Posterior vena cava (tissue), 2 donors: ENCODE measurements at regions not wholly inside any gene's neighbourhood (a gene's known extent, or its start where the extent isn't known, plus 50 kb on each side); places are given as distances from the start of the nearest gene placed in this dataset.

Experiments used
- DNase-seq: peaks from one replicate; pipeline ENCODE4 v3.0.0-alpha.2; 2020; ENCODE audit warnings: low spot score
- intact Hi-C, 2 donors: fragments of 100-400 bp; cut with DNase I; formaldehyde crosslinking; loops; one replicate each; pipeline versions ENCODE4 v1.14.1 to v1.14.2; 2022 to 2023
- donor health status: DM: yes; HTN: yes; CAD: no.
- donor health status: DM: yes; HTN: yes; CAD: no.

DNA sequence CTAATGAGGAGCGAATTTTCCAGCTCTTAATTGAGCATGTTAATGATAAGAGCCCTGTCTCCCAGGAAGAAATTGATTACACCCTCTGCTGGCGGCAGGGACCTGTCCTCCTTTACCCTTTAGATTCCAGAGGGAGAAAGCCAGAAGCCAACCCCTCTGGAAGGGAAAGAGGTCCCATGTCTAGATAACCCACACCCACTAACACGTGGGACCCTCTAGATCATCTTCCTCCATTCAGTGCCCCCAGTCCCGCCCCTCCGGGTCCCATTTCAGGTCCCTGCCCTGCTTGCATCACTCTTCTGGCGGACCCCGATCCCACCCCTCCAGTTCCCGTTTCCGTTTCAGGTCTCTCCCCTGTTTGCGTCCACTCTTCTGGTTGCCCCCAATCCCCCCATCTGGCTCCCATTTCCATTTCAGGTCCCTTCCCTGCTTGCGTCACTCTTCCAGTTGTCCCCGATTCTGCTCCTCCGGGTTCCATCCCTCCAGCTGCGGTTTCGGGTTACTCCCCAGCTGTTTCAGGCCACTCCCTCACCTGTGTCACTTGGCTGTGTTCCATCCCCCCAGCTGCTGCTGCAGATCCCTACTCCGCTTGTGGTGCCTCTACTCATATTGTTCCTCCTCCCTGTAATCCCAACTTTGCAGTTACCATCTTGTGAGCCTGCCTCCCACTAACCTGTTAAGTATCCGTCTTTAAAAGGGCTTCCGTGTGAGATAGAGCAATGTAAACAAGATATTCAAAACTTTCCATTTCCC is 202.4 kb downstream of the SH2D4B start:
- no peak for DNase-seq
- intact Hi-C loops: no loop called here

DNA sequence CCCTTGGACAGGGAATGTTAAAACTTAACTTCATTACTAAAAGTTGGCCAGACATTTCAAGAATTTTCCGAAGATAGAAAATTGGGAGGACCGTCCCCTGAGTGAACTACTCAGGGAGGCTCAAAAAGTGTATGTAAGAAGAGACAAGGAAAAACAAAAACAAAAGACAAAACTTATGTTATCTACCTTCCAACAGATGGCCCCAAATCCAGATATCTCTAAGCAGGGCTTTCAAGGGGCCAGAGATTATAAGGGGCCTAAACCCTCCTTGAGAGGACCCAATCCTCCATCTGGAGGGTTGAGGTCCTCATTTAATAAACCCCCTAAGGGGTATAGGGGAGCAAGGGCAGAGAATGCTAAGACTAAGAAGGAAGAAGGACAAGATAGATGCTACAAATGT is 203.6 kb downstream of the SH2D4B start:
- DNase-seq: no peak
- intact Hi-C loops: no loop called here

DNA sequence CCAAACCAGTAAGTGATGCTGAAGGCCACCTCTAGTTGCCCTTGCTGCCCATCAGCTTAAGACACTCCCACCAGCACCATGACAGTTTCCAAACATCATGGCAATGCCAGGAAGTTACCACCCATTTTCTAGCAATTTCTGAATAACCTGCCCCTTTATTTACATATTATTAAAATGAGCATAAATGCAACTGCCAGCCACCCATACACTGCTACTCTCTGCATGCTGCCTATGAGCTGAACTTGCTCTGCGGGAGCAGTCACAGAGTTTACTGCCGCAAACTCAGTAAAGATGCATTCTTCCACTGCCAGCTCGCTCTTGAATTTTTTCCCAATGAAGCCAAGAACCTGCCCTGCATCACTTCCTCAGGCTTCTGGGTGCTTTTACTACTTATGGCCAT is 212.6 kb downstream of the SH2D4B start:
- intact Hi-C loops: no loop called here
- no peak for DNase-seq

DNA sequence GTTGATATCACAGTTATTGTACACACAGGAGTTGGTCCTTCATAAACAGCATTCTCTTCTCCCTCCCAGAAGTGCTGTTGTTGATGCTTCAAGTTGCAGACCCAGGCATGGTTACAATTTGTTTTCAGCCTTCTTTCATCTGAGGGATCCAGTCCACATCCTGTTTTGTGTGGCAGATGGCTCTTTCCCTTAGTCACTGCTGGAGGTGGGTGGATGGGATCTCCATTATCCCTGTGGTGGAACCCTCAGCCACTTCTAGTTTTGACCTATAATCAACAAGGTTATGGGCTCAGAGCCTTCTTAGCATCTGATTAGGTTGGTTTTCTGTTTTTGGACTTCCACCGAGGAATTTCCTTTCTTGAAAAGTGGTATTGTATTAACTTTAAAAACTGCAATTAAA is 214.2 kb downstream of the SH2D4B start:
- DNase-seq: no peak
- intact Hi-C loops: no loop called here

DNA sequence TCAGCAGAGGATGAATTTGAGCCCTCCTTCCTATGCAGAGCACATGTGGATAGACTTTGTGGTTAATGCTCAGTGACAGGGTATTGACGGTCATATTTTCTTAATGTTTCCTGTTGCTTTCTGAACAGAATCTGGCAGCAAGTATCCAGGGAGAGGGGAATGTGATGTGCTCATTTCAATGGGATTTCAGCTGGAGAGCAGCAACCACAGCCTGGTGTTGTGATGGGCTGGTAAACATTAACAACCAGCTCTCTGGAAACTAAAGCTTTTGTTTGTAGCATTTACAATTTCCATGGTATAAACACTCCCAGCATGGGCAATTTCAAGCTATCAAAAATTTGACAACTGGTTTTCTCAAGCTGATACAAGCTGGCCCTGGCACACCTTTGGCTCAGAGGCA is 215.9 kb downstream of the SH2D4B start:
- intact Hi-C loops: no loop called here
- no peak for DNase-seq

DNA sequence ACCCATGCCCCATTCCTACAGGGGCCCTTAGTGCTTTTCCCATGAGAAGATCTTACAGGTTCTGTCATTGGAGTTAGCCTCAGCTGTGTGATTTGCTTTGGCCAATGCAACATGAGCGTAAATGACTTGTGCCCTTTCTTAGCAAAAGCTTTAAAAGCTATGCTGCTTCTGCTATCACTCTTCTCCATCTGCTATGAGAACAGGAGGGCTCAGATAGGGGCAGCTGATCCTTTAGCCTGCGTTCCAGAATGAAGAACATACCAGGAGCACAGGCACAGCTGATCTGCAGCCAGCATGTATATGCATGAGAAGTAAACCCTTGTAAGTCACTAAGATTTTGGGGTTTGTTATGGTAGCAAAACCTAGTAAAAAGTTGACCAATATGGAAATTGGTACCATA is 218.2 kb downstream of the SH2D4B start:
- DNase-seq: no peak
- intact Hi-C loops: no loop called here

DNA sequence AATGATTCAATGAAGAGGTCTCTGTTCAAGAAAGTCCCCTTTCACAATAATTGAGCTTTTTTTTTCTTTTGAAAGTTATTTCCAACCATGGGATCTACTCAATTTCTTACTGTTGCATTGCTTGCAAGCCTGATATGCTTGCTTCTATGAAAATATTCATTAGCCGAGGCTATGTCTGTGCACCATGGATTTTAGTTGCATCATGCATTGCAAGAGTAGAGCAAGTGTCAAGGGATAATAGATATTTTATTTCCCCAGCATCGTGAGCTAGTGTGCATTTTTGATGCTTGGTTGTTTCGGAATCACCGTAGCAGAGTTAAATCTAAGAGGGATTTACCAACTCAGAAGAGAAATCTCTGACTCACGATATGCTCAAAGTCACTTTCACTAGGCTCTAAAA is 222.0 kb downstream of the SH2D4B start:
- DNase-seq: no peak
- intact Hi-C loops: no loop called here

DNA sequence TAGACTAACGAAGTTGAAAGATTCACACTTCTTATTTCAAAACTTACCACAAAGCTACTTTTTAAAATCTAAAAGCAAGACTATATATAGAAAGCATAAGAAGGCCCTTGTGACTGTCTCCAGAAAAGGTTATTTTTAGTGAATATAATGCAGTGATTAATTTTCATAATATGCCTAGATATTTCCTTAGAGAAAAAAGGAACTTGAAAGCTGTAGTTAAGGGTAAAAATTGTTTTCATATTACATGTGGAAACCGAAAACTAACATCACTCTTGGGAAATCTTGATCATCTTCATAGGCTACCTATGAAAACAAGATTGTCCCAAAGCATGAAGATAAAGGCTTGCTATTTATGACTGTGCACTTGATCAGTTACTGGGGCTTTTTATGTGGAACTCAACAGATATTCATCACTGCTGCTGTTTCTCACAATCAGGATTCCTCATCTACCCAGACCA is 223.2 kb downstream of the SH2D4B start:
- no peak for DNase-seq
- intact Hi-C loops: no loop called here

DNA sequence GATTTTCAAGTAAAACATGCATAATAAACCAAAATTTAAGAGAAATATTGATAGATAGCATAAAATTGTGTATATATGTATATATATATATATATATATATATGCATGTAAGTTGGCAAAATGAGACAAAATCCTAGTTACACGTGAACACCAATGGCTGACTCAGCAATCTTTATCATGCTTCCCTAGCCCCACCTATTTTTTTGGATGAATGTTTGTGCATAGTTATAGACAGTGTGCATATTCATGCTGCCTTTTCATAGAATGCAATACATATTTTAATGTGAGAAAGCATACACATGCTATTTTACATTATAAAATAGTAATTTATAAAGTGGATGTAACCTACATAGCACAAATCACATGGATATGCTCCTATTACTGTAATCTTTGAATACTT is 230.3 kb downstream of the SH2D4B start:
- intact Hi-C loops: no loop called here
- no peak for DNase-seq

DNA sequence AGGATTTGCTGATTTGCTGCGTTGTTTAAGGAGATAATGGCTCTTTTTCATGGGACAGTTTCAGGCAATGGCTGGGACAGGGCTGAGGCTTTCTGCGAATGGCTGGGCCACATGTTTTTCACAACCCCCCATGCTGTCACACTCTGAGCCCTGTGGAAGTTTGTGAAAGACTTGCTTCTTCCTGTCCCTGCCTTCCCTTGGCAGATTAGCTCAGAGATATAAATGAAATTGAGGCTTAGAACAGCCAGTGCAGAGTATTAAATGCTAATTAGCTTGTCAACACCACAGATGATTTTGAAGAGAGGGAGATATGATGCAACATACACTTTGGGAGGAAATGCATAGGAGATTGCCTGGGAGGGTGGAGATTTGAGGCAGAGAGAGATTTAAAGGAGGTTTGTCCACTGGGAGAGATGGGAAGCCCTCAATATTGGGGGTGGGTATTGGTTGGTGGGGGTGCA is 232.0 kb downstream of the SH2D4B start:
- intact Hi-C loops: no loop called here
- DNase-seq: no peak

DNA sequence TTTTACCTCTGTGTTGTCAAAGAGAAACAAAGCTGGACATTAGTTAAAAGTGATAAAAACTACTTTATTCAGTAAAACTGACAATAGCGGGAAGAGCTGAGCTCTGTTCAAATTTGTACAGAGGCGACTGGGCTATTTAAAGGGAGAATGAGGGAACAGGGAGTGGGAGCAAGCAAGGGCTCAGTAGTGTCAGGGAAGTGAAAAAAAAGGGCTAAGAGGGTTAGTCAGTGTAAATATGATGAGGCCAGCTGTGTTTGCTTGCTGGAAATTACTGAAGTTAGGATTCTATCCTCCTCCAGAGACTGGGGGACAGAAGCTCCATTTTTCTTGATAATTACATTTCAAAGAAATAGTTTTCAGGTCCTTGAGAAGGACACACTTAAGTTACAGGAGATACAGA is 232.5 kb downstream of the SH2D4B start:
- intact Hi-C loops: no loop called here
- DNase-seq: no peak

DNA sequence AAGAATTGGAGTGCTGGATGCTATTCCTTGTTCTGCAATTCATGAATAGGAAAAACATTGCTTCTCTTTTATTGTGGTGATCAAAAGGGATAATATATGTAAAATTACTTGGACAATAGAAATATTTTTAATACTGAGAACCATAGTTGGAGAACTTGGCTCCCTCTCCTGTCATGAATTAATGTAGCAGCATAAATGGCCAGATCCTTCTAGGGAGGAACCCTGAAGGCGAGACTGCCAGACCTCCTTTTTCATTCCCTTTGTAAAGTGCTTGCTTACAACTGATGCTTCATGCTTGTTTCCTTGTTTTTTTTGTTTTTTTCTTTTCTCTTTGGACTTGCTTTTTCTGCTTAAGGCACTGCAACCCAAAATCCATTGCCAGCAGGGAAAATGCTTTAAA is 233.6 kb downstream of the SH2D4B start:
- DNase-seq: no peak
- intact Hi-C loops: no loop called here

DNA sequence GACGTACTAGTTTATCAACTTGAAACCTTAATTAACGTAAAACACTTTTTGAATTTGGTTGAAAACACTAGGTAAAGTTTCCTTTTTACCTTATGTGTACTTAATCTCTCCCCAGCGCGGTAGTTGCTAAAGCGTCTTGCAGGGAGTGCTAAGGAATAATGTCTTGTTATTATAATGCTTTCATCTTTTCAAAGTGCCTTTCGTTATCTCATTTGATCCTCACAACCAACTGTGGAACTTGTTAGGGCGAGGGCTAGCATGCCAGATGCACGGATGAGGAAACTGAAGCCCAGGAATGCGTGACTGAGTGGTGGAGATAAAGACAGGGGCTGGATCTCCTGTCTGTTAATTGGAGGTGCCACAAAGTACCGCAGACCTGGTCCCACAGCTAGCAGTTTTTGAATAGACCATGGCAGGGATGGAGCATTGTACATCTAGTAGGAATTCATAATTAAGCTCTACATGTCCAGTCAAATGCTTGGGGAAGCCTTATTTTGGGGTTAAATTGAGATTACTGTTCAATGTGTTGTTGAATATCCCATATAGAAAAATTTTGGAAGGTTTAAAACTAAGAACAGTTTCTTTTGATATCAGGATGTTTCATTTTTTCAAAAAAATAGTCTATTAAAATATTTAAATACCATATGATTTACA is 234.3 kb downstream of the SH2D4B start:
- intact Hi-C loops: no loop called here

DNA sequence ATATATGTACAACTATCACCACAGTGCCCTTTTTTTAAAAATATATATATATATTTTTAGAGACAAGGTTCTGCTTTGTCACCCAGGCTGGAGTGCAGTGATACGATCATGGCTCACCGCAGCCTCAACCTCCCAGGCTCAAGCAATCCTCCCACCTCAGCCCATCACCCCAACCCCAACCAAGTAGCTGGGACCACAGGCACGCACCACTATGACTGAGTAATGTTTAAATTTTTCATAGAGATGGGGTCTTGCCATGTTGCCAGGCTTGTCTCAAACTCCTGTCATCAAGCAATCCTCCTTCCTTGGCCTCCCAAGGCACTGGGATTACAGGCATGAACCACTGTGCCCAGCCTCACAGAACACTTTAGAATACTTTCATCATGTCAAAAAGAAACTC is 234.9 kb downstream of the SH2D4B start:
- intact Hi-C loops: no loop called here
- DNase-seq: no peak

More for the DNA sequence above, 234.3 kb downstream of the SH2D4B start:
- DNase-seq: no peak

DNA sequence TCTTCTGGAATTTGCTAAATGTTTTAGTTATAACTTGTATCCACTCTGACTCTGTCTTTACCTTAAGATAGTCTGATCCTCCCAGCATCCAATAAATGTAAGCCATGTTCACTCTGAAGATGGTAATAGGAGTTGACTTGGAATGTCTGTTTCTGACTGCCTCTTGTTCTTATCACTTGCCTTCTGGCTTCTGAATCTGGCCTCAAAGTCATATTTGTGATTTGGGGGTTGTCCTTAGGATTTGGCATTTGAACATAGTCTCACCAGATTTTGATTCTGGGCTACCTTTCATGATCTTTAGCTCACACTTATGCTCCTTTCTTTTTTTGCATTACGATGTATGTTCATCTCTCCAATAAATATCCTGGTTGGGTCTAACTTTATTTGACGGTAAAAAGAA is 247.0 kb downstream of the SH2D4B start:
- intact Hi-C loops: no loop called here
- no peak for DNase-seq

DNA sequence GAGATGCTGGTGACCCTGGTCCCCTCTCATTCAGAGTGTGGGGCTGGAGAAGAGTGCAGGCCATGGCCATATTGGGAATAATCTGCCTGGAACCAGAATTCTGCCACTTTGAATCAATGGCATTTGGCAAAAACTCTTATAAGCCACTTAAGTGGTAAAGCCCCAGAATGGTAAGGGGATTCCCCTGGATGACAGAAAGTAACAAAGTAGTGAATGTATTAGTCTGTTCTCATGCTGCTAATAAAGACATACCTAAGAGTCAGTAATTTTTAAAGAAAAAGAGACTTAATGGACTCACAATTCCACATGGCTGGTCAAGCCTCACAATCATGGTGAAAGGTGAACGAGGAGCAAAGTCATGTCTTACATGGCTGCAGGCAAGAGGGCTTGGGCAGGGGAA is 248.6 kb downstream of the SH2D4B start:
- intact Hi-C loops: no loop called here

DNA sequence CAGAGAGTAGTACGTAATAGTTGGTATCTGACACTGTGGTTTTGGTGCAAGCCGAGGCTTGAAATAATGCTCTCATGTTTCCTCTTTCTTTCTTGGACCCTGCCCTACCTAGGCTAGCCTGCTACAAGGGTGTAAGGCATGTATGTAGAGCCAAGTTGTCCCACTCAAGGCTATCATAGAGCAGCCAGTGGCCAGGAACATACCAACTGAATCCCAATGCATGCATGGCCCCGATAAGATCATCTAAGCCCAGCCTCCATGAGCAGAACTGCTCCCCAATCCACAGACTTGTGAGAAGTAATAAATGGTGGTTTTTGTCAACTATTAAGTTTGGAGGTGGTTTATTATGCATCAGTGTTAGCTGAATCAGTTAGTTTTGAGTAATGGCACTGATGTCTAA is 250.2 kb downstream of the SH2D4B start:
- intact Hi-C loops: no loop called here
- DNase-seq: no peak

More for the DNA sequence above, 248.6 kb downstream of the SH2D4B start:
- DNase-seq: no peak

DNA sequence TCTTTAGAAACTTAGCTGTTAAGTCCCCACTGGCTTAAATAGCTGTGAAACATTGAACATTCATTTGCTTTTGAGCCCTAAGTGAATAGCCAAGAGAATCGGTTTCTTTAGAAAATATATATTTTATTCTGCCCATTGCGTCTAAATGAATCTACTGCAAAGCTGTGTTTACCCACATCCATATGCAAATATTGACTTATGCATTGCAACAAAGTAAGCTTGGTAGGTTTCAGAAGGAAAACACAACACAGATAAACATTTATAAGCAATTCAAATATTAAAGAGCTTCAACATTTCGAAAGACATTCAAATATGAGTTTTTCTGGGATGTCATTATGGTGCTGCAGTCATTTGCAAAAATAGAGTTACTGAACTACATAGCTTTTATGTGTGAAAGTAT is 257.3 kb downstream of the SH2D4B start:
- no peak for DNase-seq
- intact Hi-C loops: no loop called here

DNA sequence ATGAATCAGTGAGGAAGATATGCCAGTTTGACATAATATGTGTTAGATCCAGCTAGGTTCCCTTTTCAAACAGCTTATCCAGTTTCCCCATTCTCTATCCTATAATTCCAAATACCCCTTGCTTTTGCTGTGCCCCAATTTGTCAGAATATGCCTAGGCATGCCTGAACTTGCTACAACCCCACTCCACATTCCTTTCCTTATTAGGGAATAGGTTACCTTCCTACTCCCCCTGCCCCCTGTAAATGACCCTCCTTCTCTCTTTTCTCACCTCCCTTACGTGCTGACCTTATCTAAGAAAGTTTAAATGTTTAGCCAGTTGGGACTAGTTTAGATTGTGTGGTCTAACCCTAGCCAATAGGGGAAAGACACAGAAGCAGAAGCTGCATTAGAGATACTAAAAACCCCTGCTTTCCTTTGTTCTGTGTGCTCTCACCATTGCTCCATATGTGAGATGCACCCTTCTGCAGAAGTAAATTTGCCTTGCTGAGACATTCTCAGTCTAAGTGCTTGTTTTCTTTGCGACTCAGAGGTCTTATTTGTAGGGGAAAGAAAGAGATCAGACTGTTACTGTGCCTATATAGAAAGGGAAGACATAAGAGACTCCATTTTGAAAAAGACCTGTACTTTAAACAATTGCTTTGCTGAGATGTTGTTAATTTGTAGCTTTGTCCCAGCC is 267.8 kb downstream of the SH2D4B start:
- no peak for DNase-seq
- intact Hi-C loops: no loop called here

DNA sequence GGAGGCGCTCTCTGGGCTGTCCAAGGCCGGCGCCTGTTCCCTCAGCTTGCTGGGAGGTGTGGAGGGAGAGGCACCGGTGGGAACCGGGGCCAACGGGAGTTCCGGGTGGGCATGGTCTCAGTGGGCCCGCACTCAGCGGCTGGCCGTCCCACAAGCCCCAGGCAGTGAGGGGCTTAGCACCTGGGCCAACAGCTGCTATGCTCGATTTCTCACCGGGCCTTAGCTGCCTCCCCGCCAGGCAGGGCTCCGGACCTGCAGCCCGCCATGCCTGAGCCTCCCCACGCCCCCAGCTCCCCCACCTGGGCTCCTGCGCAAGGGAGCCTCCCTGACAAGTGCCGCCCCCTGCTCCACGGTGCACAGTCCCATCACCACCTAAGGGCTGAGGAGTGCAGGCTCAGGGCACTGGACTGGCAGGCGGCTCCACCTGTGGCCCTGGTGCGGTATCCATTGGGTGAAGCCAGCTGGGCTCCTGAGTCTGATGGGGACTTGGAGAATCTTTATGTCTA is 276.5 kb downstream of the SH2D4B start:
- no peak for DNase-seq
- intact Hi-C loops: no loop called here
